HCT116 (cell line): ENCODE measurements at regions not wholly inside any gene's neighbourhood (a gene's known extent, or its start where the extent isn't known, plus 50 kb on each side); places are given as distances from the start of the nearest gene placed in this dataset.

ENCODE experiments used
- EGR1 ChIP-seq: IDR thresholded peaks from 2 replicates; pipeline ENCODE4 v1.6.1; 2012; ENCODE audit warnings: low read depth
- EZH2 ChIP-seq: fragments of 200-600 bp; sonication (generic); IDR thresholded peaks from 2 replicates; pipeline ENCODE4 v1.6.1; 2017; ENCODE audit warnings: antibody characterized with exemption, mixed run types
- POLR2A ChIP-seq: IDR thresholded peaks from 2 replicates; pipeline ENCODE4 v1.7.0; 2011; ENCODE audit warnings: borderline replicate concordance; ENCODE audit not compliant: insufficient read depth, insufficient read length; ENCODE audit errors: extremely low read depth
- POLR2AphosphoS5 ChIP-seq: IDR thresholded peaks from 2 replicates; pipeline ENCODE4 v1.6.1; 2011; ENCODE audit warnings: mild to moderate bottlenecking, low read depth, low read length, moderate library complexity
- RAD21 ChIP-seq: IDR thresholded peaks from 2 replicates; pipeline ENCODE4 v1.6.1; 2012; ENCODE audit warnings: low read depth, mild to moderate bottlenecking
- SP1 ChIP-seq: IDR thresholded peaks from 2 replicates; pipeline ENCODE4 v1.6.1; 2012; ENCODE audit warnings: low read depth
- SRF ChIP-seq: IDR thresholded peaks from 2 replicates; pipeline ENCODE4 v1.6.1; 2012; ENCODE audit warnings: low read depth
- TCF7L2 ChIP-seq: IDR thresholded peaks from 2 replicates; pipeline ENCODE4 v1.7.0; 2011; ENCODE audit warnings: borderline replicate concordance, inconsistent platforms; ENCODE audit not compliant: insufficient read depth, insufficient read length; ENCODE audit errors: extremely low read depth
- ZNF274 ChIP-seq: fragments of 200-500 bp; sonication (Bioruptor generic); IDR thresholded peaks from 2 replicates; pipeline ENCODE4 v1.6.1; 2014; ENCODE audit warnings: mild to moderate bottlenecking, low read depth, low read length, inconsistent platforms
- TF ChIP-seq, protein P1 (sequence below), 3 experiments: fragments of 200-600 bp in 1 of 3; sonication (generic) in 1 of 3; IDR thresholded peaks in 2 of 3; conservative IDR thresholded peaks in 1 of 3; 2 replicates each; pipeline ENCODE4 v1.5.1; 2012 to 2017; ENCODE audit warnings: low read depth in 2 of 3, low read length in 2 of 3, antibody characterized with exemption in 1 of 3, borderline replicate concordance in 1 of 3, control low read depth in 1 of 3, mild to moderate bottlenecking in 1 of 3, mixed read lengths in 1 of 3, mixed run types in 1 of 3, moderate library complexity in 1 of 3; ENCODE audit not compliant: insufficient read depth in 1 of 3
- TF ChIP-seq, protein P2 (sequence below): IDR thresholded peaks from 2 replicates; pipeline ENCODE4 v1.6.1; 2012; ENCODE audit warnings: low read depth
- TF ChIP-seq, protein P3 (sequence below): IDR thresholded peaks from 2 replicates; pipeline ENCODE4 v1.6.1; 2012
- TF ChIP-seq, protein P4 (sequence below): IDR thresholded peaks from 2 replicates; pipeline ENCODE4 v1.6.1; 2012

DNA sequence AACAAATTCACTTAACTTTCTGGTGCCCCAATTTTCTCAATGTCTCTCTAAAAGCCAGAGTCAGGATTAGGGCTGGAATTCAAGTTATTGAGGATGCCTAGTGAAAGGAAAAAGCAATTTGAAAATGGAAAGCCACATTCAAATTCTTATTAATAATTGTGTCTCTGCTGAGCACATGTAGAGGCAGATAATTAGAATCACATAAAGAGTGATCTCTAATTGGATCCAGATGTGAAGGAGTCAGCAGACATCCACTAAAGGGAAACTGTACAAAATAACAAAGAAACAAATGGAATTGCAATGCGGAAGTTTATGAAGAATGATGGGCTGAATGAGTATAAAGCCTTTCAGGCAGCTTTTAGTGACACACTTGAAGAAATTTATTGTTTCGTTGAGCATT is 482.6 kb downstream of the TTLL7 start:
- TF ChIP-seq, protein P1, sequence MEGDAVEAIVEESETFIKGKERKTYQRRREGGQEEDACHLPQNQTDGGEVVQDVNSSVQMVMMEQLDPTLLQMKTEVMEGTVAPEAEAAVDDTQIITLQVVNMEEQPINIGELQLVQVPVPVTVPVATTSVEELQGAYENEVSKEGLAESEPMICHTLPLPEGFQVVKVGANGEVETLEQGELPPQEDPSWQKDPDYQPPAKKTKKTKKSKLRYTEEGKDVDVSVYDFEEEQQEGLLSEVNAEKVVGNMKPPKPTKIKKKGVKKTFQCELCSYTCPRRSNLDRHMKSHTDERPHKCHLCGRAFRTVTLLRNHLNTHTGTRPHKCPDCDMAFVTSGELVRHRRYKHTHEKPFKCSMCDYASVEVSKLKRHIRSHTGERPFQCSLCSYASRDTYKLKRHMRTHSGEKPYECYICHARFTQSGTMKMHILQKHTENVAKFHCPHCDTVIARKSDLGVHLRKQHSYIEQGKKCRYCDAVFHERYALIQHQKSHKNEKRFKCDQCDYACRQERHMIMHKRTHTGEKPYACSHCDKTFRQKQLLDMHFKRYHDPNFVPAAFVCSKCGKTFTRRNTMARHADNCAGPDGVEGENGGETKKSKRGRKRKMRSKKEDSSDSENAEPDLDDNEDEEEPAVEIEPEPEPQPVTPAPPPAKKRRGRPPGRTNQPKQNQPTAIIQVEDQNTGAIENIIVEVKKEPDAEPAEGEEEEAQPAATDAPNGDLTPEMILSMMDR (IDR thresholded peaks at IDR 0.05 in 2 of 3, conservative IDR thresholded peaks at IDR 0.05 in 1 of 3; ENCODE audit: borderline replicate concordance in 1 of 3, insufficient read depth in 1 of 3, low read depth in 2 of 3, low read length in 2 of 3): no peak
- TF ChIP-seq SP1: no peak
- TF ChIP-seq POLR2A: no peak
- TF ChIP-seq ZNF274: no peak
- TF ChIP-seq, protein P2, sequence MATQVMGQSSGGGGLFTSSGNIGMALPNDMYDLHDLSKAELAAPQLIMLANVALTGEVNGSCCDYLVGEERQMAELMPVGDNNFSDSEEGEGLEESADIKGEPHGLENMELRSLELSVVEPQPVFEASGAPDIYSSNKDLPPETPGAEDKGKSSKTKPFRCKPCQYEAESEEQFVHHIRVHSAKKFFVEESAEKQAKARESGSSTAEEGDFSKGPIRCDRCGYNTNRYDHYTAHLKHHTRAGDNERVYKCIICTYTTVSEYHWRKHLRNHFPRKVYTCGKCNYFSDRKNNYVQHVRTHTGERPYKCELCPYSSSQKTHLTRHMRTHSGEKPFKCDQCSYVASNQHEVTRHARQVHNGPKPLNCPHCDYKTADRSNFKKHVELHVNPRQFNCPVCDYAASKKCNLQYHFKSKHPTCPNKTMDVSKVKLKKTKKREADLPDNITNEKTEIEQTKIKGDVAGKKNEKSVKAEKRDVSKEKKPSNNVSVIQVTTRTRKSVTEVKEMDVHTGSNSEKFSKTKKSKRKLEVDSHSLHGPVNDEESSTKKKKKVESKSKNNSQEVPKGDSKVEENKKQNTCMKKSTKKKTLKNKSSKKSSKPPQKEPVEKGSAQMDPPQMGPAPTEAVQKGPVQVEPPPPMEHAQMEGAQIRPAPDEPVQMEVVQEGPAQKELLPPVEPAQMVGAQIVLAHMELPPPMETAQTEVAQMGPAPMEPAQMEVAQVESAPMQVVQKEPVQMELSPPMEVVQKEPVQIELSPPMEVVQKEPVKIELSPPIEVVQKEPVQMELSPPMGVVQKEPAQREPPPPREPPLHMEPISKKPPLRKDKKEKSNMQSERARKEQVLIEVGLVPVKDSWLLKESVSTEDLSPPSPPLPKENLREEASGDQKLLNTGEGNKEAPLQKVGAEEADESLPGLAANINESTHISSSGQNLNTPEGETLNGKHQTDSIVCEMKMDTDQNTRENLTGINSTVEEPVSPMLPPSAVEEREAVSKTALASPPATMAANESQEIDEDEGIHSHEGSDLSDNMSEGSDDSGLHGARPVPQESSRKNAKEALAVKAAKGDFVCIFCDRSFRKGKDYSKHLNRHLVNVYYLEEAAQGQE: no peak
- TF ChIP-seq POLR2AphosphoS5: no peak
- TF ChIP-seq EZH2: no peak
- no peak for TF ChIP-seq TCF7L2
- no peak for TF ChIP-seq SRF
- TF ChIP-seq EGR1: no peak
- TF ChIP-seq, protein P3, sequence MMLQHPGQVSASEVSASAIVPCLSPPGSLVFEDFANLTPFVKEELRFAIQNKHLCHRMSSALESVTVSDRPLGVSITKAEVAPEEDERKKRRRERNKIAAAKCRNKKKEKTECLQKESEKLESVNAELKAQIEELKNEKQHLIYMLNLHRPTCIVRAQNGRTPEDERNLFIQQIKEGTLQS: no peak
- no peak for TF ChIP-seq RAD21
- TF ChIP-seq, protein P4, sequence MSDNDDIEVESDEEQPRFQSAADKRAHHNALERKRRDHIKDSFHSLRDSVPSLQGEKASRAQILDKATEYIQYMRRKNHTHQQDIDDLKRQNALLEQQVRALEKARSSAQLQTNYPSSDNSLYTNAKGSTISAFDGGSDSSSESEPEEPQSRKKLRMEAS: no peak
